ENCODE measurements at regions not wholly inside any gene's neighbourhood (a gene's known extent, or its start where the extent isn't known, plus 50 kb on each side); places are given as distances from the start of the nearest gene placed in this dataset.

DNA sequence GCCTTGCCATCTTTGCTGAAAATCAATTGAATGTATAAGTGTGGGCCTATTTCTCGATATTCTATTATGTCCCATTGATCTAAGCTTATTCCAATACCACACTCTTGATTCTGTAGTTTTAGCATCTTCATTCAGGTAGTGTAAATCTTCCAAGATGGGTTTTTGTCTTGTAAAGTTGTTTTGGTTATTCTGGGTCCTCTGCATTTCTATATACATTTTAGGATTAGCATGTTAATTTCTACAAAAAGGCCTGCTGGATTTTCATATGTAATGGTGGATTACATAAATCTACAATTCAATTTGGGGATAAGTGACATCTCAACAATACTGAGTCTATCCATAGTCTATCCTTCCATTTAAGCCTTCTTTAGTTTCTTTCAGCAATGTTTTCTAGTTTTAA is 86.0 kb upstream of the ANO4 start:
- TF ChIP-seq NFIC (IDR thresholded peaks at IDR 0.05) (no peak), EP300 (IDR thresholded peaks at IDR 0.05; ENCODE audit: borderline replicate concordance) (no peak), ZBTB7A (IDR thresholded peaks at IDR 0.05; ENCODE audit: low read depth) (no peak), TEAD4 (IDR thresholded peaks at IDR 0.05) (no peak), TAF1 (IDR thresholded peaks at IDR 0.05; ENCODE audit: low read depth) (no peak), RAD21 (IDR thresholded peaks at IDR 0.05; ENCODE audit: low read depth) (no peak), EGR1 (IDR thresholded peaks at IDR 0.05) (no peak), CREB1 (IDR thresholded peaks at IDR 0.05; ENCODE audit: low read depth) (no peak), CEBPB (IDR thresholded peaks at IDR 0.05) (no peak), FOXM1 (IDR thresholded peaks at IDR 0.05; ENCODE audit: borderline replicate concordance, low read depth) (no peak), YY1 (IDR thresholded peaks at IDR 0.05; ENCODE audit: low read depth) (no peak), TCF12 (IDR thresholded peaks at IDR 0.05; ENCODE audit: low read depth) (no peak)
- TF ChIP-seq, protein P1, sequence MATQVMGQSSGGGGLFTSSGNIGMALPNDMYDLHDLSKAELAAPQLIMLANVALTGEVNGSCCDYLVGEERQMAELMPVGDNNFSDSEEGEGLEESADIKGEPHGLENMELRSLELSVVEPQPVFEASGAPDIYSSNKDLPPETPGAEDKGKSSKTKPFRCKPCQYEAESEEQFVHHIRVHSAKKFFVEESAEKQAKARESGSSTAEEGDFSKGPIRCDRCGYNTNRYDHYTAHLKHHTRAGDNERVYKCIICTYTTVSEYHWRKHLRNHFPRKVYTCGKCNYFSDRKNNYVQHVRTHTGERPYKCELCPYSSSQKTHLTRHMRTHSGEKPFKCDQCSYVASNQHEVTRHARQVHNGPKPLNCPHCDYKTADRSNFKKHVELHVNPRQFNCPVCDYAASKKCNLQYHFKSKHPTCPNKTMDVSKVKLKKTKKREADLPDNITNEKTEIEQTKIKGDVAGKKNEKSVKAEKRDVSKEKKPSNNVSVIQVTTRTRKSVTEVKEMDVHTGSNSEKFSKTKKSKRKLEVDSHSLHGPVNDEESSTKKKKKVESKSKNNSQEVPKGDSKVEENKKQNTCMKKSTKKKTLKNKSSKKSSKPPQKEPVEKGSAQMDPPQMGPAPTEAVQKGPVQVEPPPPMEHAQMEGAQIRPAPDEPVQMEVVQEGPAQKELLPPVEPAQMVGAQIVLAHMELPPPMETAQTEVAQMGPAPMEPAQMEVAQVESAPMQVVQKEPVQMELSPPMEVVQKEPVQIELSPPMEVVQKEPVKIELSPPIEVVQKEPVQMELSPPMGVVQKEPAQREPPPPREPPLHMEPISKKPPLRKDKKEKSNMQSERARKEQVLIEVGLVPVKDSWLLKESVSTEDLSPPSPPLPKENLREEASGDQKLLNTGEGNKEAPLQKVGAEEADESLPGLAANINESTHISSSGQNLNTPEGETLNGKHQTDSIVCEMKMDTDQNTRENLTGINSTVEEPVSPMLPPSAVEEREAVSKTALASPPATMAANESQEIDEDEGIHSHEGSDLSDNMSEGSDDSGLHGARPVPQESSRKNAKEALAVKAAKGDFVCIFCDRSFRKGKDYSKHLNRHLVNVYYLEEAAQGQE (IDR thresholded peaks at IDR 0.05; ENCODE audit: low read depth): no peak
- TF ChIP-seq, protein P2, sequence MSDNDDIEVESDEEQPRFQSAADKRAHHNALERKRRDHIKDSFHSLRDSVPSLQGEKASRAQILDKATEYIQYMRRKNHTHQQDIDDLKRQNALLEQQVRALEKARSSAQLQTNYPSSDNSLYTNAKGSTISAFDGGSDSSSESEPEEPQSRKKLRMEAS (IDR thresholded peaks at IDR 0.05): no peak
- TF ChIP-seq, protein P3, sequence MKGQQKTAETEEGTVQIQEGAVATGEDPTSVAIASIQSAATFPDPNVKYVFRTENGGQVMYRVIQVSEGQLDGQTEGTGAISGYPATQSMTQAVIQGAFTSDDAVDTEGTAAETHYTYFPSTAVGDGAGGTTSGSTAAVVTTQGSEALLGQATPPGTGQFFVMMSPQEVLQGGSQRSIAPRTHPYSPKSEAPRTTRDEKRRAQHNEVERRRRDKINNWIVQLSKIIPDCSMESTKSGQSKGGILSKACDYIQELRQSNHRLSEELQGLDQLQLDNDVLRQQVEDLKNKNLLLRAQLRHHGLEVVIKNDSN (IDR thresholded peaks at IDR 0.05): no peak

DNA sequence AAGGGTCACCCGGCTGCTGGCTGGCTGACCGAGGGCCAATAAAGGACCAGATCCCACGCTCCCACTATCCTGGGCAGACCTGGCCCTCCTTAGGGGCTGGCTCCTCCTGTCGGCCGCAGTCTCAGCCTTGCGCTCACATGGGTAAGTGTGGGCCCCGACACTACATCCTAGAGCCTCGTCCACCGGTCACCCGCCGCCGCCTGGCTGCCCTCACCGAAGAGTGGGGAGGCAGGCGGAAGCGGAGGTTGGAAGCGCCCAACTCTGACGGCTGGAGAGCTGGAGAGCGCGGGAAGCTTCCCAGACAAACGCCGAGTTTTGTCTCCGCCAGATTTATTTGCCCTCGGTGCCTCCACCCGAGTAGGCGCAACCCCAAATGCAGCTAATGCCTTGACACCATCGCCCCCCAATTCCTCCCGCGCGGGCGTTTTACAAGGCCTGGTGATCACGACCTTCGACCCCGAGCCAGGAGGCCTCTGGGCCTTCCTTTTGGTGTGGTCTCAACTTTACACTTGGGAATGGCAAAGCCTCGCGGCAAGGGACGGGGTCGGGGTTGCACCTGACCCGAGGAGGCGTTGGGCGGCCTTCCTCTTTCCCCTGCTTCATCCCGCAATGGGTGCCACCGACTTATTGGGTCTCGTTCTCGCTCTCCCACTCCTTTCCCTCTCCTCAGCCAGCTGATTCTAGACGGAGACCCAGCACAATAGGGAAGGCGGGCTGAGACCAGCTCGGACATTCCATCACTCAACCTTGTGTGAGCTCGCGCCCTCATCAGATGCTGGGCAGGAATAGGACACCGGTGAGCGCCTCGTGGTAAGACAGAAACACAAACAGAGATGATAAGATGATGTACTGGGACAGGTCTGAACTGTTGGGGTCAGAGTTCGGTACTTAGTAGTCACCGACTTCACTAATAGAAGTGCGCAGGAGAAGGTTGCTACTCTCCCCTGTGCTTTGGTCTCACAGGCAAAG is 78.3 kb upstream of the ANO4 start:
- TF ChIP-seq TEAD4 (IDR thresholded peaks at IDR 0.05): no peak
- TF ChIP-seq YY1 (IDR thresholded peaks at IDR 0.05; ENCODE audit: low read depth): no peak
- TF ChIP-seq CEBPB (IDR thresholded peaks at IDR 0.05): no peak
- no peak for TF ChIP-seq NFIC (IDR thresholded peaks at IDR 0.05)
- TF ChIP-seq TCF12 (IDR thresholded peaks at IDR 0.05; ENCODE audit: low read depth): no peak
- TF ChIP-seq EP300 (IDR thresholded peaks at IDR 0.05; ENCODE audit: borderline replicate concordance): no peak
- no peak for TF ChIP-seq CREB1 (IDR thresholded peaks at IDR 0.05; ENCODE audit: low read depth)
- TF ChIP-seq ZBTB7A (IDR thresholded peaks at IDR 0.05; ENCODE audit: low read depth): no peak
- TF ChIP-seq, protein P1 (IDR thresholded peaks at IDR 0.05; ENCODE audit: low read depth): no peak
- TF ChIP-seq, protein P2 (IDR thresholded peaks at IDR 0.05): no peak
- TF ChIP-seq, protein P3 (IDR thresholded peaks at IDR 0.05): no peak
- no peak for TF ChIP-seq TAF1 (IDR thresholded peaks at IDR 0.05; ENCODE audit: low read depth)
- TF ChIP-seq EGR1 (IDR thresholded peaks at IDR 0.05): no peak
- TF ChIP-seq FOXM1 (IDR thresholded peaks at IDR 0.05; ENCODE audit: borderline replicate concordance, low read depth): no peak
- no peak for TF ChIP-seq RAD21 (IDR thresholded peaks at IDR 0.05; ENCODE audit: low read depth)

DNA sequence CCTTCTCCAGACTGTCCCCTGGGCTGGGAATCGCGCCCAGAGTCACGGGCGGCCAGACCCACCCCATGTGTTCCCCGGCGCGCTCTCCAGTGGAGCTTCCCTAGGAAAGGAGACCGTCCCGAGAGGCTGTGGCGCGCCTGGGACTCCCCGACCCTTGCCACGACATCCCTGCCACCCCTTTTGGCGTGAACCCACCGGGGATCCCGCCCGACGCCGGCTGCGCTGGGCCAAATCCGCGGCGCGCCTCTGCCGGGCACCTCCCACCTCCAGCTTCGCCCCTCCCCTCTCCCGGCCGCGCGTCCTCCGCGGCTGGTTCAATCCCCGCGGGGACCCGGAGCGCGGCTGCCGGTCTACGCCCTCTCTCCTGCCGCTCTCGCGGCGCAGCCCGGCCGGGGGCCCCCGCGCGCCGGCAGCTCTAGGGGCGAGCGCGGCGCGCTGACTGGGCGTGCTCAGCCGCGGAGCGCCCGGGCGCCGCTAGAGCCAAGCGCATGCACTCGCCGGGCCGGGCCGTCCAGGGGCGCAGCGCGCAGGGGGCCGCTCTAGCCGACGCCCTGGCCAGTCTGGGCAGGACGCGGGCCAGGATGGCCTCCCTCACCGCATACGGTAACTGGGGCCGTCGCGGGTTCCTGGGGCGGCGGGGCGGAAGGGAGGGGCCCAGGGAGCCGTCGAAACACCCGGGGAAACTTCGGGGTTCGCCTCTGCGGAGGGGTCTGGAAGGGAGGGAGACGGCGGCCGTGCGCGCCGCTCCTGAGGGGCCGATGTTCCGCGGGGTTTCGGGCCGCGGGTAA is 77.4 kb upstream of the ANO4 start:
- no peak for TF ChIP-seq TAF1 (IDR thresholded peaks at IDR 0.05; ENCODE audit: low read depth)
- no peak for TF ChIP-seq ZBTB7A (IDR thresholded peaks at IDR 0.05; ENCODE audit: low read depth)
- TF ChIP-seq TCF12 (IDR thresholded peaks at IDR 0.05; ENCODE audit: low read depth): no peak
- TF ChIP-seq, protein P2 (IDR thresholded peaks at IDR 0.05): no peak
- TF ChIP-seq CREB1 (IDR thresholded peaks at IDR 0.05; ENCODE audit: low read depth): no peak
- TF ChIP-seq NFIC (IDR thresholded peaks at IDR 0.05): no peak
- TF ChIP-seq, protein P3 (IDR thresholded peaks at IDR 0.05): no peak
- no peak for TF ChIP-seq RAD21 (IDR thresholded peaks at IDR 0.05; ENCODE audit: low read depth)
- TF ChIP-seq EP300 (IDR thresholded peaks at IDR 0.05; ENCODE audit: borderline replicate concordance): no peak
- TF ChIP-seq EGR1 (IDR thresholded peaks at IDR 0.05): no peak
- no peak for TF ChIP-seq YY1 (IDR thresholded peaks at IDR 0.05; ENCODE audit: low read depth)

DNA sequence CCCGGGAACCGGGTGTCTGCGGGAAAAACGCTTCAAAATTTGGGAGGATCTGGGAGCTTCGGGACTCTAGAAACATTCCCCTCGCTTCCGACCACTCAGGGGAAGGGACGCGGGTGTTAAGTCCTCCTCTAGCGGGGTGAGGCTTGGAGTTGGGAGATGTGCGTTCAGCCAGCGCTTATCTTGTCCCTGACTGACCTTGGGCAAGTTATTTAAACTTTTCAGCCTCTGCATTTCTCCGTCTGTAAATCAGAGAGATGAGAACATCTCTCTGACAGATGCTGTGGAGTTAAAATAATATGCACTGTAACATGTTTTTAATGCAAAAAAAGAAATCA is 76.9 kb upstream of the ANO4 start:
- TF ChIP-seq, protein P1 (IDR thresholded peaks at IDR 0.05; ENCODE audit: low read depth): no peak
- TF ChIP-seq CEBPB (IDR thresholded peaks at IDR 0.05): no peak
- no peak for TF ChIP-seq CREB1 (IDR thresholded peaks at IDR 0.05; ENCODE audit: low read depth)
- no peak for TF ChIP-seq YY1 (IDR thresholded peaks at IDR 0.05; ENCODE audit: low read depth)
- TF ChIP-seq TCF12 (IDR thresholded peaks at IDR 0.05; ENCODE audit: low read depth): no peak
- no peak for TF ChIP-seq ZBTB7A (IDR thresholded peaks at IDR 0.05; ENCODE audit: low read depth)
- no peak for TF ChIP-seq FOXM1 (IDR thresholded peaks at IDR 0.05; ENCODE audit: borderline replicate concordance, low read depth)
- TF ChIP-seq EP300 (IDR thresholded peaks at IDR 0.05; ENCODE audit: borderline replicate concordance): no peak
- TF ChIP-seq, protein P2 (IDR thresholded peaks at IDR 0.05): no peak
- TF ChIP-seq TEAD4 (IDR thresholded peaks at IDR 0.05): no peak
- TF ChIP-seq, protein P3 (IDR thresholded peaks at IDR 0.05): no peak
- TF ChIP-seq EGR1 (IDR thresholded peaks at IDR 0.05): no peak
- no peak for TF ChIP-seq TAF1 (IDR thresholded peaks at IDR 0.05; ENCODE audit: low read depth)
- no peak for TF ChIP-seq NFIC (IDR thresholded peaks at IDR 0.05)
- no peak for TF ChIP-seq RAD21 (IDR thresholded peaks at IDR 0.05; ENCODE audit: low read depth)
